Kidney (tissue), 13 donors: ENCODE measurements at regions not wholly inside any gene's neighbourhood (a gene's known extent, or its start where the extent isn't known, plus 50 kb on each side); places are given as distances from the start of the nearest gene placed in this dataset.
A peak's percentile ranks its signal among the peaks of the same experiment; 100 is the strongest.

Experiments
- DNase-seq, 5 donors: peaks; one replicate each; pipeline ENCODE4 v3.0.0-alpha.2; 2013 to 2020
- FAIRE-seq: peaks from 2 replicates; lab custom pipeline; 2012; peaks lifted over from hg19 to GRCh38; lab: Jason Lieb, UNC
- H3K27ac ChIP-seq, 2 donors: one replicate each; pipeline ENCODE4 v1.7.0; 2013; ENCODE audit warnings: low read depth in 2 of 2, low read length in 2 of 2, inconsistent platforms in 1 of 2
- H3K27me3 ChIP-seq: one replicate; pipeline ENCODE4 v1.7.1; 2013; ENCODE audit warnings: low read length, inconsistent platforms; ENCODE audit not compliant: control insufficient read depth, insufficient read depth
- H3K36me3 ChIP-seq, 3 donors: one replicate each; pipeline versions ENCODE4 v1.7.0 to v1.7.1; 2013; ENCODE audit warnings: low read length in 3 of 3, control low read depth in 1 of 3, inconsistent platforms in 1 of 3; ENCODE audit not compliant: insufficient read depth in 3 of 3, control insufficient read depth in 2 of 3
- H3K4me1 ChIP-seq, 3 donors: one replicate each; pipeline versions ENCODE4 v1.7.0 to v1.7.1; 2013; ENCODE audit warnings: low read length in 3 of 3, inconsistent platforms in 1 of 3, low read depth in 1 of 3; ENCODE audit not compliant: control insufficient read depth in 2 of 3, insufficient read depth in 2 of 3
- H3K4me3 ChIP-seq, 3 donors: one replicate each; pipeline versions ENCODE4 v1.7.0 to v1.8.1; 2013; ENCODE audit warnings: low read length in 3 of 3, control low read depth in 1 of 3, inconsistent platforms in 1 of 3
- H3K9ac ChIP-seq, 3 donors: one replicate each; pipeline versions ENCODE4 v1.7.0 to v1.7.1; 2013; ENCODE audit warnings: low read length in 3 of 3, control low read depth in 1 of 3, inconsistent platforms in 1 of 3
- H3K9me3 ChIP-seq, 3 donors: one replicate each; pipeline versions ENCODE4 v1.7.0 to v1.7.1; 2013; ENCODE audit warnings: low read length in 3 of 3, control low read depth in 1 of 3, inconsistent platforms in 1 of 3; ENCODE audit not compliant: control insufficient read depth in 2 of 3, insufficient read depth in 1 of 3
- intact Hi-C: fragments of 100-400 bp; cut with DNase I; formaldehyde crosslinking; loops from one replicate; pipeline ENCODE4 v1.11.1; 2022
- TF ChIP-seq, protein P1 (sequence below): IDR thresholded peaks from 3 replicates; pipeline ENCODE4 v1.5.1; 2012; ENCODE audit warnings: mild to moderate bottlenecking, moderate library complexity, borderline replicate concordance; ENCODE audit not compliant: insufficient read depth; ENCODE audit errors: extremely low read depth
- donor health status: control.
- donor health status: control.
- donor health status: control.
- donor health status: control.
- donor health status: control.
- donor health status: DM: yes; HTN: yes; CAD: no.
- donor health status: Normal renal cell carcinoma (clear cell type).

DNA sequence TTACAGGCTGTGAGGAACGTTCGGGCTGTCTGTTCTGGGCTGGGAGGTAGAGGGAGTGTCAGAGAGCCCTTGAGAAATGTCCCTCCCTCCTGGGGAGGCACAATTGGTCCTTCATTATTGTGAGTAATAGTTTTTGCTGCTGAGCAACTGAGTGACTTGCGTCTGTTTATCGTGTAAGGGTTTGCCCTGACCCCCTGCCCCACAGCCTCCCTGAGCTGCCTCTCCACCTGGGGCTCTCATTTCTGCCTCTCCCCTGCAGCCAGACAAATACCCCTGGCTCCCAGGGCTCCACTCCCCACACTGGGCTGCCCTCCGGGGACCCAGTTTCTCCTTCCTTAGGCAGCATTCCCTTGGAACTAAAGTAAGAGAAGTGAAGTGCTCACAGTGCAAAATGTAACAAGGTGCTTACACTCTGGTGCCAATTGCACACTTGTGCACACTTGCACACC, 174.9 kb upstream of the MVB12B start:
- Histone ChIP-seq H3K27me3 (no peaks in the 10 kb centered on the region), H3K27ac (no peak overlapping the region), H3K4me3 (no peak overlapping the region), H3K4me1 (no peaks in the 10 kb centered on the region), H3K36me3 (no peaks in the 10 kb centered on the region), H3K9ac (no peak overlapping the region), H3K9me3 (no peaks in the 10 kb centered on the region)
- peak in 1 of 5 donors; percentile 41 for DNase-seq
- intact Hi-C loops: no loop called here
- no peak for FAIRE-seq
- TF ChIP-seq, protein P1, sequence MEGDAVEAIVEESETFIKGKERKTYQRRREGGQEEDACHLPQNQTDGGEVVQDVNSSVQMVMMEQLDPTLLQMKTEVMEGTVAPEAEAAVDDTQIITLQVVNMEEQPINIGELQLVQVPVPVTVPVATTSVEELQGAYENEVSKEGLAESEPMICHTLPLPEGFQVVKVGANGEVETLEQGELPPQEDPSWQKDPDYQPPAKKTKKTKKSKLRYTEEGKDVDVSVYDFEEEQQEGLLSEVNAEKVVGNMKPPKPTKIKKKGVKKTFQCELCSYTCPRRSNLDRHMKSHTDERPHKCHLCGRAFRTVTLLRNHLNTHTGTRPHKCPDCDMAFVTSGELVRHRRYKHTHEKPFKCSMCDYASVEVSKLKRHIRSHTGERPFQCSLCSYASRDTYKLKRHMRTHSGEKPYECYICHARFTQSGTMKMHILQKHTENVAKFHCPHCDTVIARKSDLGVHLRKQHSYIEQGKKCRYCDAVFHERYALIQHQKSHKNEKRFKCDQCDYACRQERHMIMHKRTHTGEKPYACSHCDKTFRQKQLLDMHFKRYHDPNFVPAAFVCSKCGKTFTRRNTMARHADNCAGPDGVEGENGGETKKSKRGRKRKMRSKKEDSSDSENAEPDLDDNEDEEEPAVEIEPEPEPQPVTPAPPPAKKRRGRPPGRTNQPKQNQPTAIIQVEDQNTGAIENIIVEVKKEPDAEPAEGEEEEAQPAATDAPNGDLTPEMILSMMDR: no peak

DNA sequence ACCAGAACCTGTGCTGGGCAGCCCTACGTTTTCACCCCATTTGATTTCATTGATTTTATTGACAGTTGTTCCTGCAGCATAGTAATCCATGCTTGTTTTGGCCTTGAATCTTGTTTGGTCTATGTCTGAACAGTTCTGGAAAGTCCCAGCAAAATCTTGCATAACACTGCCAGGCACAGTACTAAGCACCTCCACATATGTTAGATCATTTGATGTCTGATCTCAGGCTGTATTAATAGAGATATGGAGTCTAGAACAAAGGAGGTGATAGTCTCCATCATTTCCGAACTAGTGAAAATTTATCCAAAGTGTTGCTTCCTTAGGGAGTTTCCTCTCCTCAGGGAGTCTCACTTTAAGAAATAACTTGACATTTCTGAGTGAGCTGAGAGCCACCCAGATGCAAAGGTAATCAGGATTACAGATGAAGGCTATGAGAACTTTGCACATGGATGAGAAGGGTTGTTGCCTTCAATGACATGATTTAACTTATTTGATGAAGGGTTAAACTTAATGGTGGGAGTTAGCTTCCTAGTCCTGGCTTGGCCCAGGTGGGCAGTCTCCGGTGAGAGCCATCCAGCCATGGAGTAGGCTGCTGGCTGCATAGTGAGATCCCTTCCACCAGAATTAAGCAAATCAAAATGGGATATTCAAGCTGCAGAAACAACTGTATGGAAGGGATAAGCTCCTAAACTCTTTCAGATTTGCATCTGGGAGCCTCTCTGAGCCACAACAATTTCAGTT, 173.8 kb upstream of the MVB12B start:
- Histone ChIP-seq H3K9ac (no peak overlapping the region), H3K27me3 (no peaks in the 10 kb centered on the region), H3K36me3 (no peaks in the 10 kb centered on the region), H3K9me3 (no peaks in the 10 kb centered on the region), H3K4me3 (no peak overlapping the region), H3K27ac (no peak overlapping the region), H3K4me1 (no peaks in the 10 kb centered on the region)
- intact Hi-C loops: no loop called here
- DNase-seq (peak in 1 of 5 donors; percentile 14), FAIRE-seq (no peak)
- TF ChIP-seq, protein P1: no peak

DNA sequence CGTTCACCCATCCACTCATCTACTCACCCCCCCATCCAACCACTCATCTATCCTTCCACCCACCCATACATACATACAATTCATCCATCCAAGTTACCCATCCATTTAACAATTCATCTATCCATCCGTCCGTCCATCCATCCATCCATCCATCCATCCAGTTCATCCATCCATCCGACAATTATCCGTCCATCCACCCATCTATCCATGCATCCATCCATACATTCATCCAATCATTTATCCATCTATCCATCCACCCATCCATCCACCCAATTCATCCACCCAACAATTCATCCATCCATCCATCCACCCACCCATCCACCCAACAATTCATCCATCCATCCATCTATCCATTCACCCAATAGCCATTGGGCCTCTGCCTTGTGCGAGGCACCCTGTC, 173.2 kb upstream of the MVB12B start:
- H3K36me3 ChIP-seq: no peaks in the 10 kb centered on the region
- no peak overlapping the region for H3K4me3 ChIP-seq
- no peak overlapping the region for H3K27ac ChIP-seq
- FAIRE-seq (no peak), DNase-seq (no peak)
- H3K9ac ChIP-seq: no peak overlapping the region
- intact Hi-C loops: no loop called here
- H3K9me3 ChIP-seq: no peaks in the 10 kb centered on the region
- H3K4me1 ChIP-seq: no peaks in the 10 kb centered on the region
- no peaks in the 10 kb centered on the region for H3K27me3 ChIP-seq
- TF ChIP-seq, protein P1: no peak
